GM19463 (cell line): ENCODE measurements at regions not wholly inside any gene's neighbourhood (a gene's known extent, or its start where the extent isn't known, plus 50 kb on each side); places are given as distances from the start of the nearest gene placed in this dataset.

ENCODE experiments used
- ATAC-seq: cut with Tn5 transposase; IDR thresholded peaks from one replicate; pipeline ENCODE4 v1.9.1; 2021; ENCODE audit warnings: mild to moderate bottlenecking, moderate library complexity; ENCODE audit not compliant: unreplicated experiment

DNA sequence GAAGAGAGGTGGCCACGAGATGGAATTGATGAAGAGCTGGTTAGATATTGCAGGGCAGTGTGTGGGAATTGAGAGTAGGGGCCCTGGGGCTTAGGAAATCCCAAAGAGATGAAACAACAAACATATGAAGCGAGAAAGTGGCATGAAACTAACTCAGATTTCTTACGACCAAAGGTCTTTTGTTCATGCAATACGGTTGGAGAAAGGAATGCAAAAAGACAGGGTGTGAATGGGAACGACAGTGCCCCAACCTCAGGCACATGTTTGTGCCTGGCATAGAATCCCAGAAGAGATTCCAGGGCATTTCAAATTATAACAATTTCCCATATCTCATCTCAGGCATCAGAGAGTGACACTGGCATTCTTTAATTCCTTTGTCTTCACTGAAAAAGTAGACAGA, 199.2 kb downstream of the ACTL7B start:
- no peak for ATAC-seq

DNA sequence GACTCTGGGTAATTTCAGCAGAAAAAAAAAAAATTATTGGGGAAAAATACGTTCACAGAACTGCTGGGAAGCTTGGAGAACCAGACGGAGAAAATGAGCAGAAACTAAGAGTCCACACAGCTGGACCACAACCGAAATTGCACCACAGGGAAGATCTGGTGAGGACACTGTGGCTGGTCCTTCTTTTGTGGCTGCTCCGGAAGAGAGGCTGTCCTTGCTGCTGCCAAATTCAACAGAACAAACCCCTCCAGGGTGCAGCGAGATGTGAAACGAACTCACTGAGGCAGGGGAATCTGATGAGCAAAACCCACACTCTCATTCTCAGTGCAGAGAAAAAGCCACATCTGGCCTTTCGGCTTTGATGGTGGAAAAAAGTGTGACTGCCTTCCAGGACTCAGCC, 200.0 kb downstream of the ACTL7B start:
- ATAC-seq: no peak

DNA sequence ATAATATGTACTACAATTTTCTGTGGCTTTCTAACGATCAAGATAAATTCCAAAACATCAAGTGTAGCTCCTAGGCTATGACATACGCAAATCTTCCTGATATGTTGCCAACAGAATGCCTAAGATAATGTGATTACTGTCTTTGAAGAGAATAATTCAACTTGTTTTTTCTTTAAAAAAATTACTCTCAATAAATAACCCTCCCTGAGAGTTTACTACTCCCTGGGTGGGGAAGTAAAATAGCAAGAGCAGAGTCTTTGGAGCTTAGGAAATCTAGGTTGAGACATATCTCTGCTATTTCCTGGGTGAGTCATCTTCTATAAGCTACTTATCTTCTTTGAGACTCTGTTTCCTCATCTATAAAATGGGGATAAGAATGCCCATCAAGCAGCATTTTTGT, 201.2 kb downstream of the ACTL7B start:
- ATAC-seq: no peak

DNA sequence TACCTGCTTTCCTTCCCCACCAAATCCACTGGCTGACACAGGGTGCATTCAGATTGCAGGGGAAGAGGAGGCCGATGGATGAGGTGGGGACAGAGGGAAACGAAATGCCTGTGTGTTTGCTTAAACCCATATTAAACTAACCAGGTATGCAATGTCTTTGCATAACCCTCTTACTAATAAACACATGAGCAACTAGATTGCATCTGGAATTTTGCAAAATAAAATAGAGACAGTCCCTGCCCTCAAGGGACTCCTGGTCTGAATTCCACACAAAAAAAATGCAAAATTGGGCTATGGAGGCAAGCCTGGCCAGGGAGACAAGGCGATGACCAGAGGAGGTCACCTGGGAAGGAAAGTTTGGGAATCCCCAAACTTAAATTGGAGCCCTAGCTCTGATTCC, 202.9 kb downstream of the ACTL7B start:
- no peak for ATAC-seq

GRCh38 chr9:108650826-108651225, 205.0 kb downstream of the ACTL7B start:
- no peak for ATAC-seq

GRCh38 chr9:108645520-108645919, 210.3 kb downstream of the ACTL7B start:
- ATAC-seq: no peak

- no peak for ATAC-seq
Observed at GRCh38 chr9:108643731-108644510, 211.9 kb downstream of the ACTL7B start.

- ATAC-seq: no peak
Observed at GRCh38 chr9:108642871-108643270, 212.9 kb downstream of the ACTL7B start.

DNA sequence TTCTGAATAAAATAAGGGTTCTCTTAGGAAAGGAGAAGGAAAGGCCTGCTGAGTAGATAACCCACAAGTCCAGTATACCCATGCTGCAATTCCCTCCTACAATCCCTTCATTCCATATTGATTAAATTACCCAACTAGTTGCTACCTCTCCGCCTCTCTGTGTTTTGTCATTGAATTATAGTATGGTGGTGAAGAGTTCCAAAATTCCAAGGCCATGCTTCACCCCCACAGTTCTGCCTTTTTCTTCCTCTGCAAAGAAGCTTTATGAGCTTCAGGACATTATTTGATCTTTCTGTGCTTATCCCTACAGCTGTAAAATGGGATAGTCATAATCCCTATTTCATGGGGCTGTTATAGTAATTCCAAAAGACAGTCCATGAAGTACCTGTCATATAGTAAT, 215.6 kb downstream of the ACTL7B start:
- ATAC-seq: no peak

DNA sequence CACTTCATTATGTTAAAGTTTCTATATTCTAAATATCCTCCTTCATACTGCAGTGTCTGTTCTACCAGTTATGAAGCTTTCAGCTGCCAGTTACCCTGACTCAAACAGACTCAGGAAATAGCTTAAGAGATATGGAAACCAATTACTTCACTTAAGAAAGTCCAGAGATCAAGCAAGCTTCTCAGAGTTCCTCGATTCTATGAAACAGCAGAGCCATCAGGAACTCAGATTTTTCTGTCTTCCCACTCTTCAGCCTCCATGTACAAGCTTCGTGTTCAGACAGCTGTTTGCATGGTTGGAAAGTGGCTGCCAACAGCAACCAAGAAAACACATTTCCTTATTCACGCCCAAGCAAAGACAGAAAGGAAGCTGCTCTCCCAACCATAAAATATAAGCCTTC, 216.1 kb downstream of the ACTL7B start:
- no peak for ATAC-seq

GRCh38 chr9:108639091-108639490, 216.7 kb downstream of the ACTL7B start:
- ATAC-seq: no peak

- no peak for ATAC-seq
Observed at GRCh38 chr9:108637340-108637739, 218.4 kb downstream of the ACTL7B start.

DNA sequence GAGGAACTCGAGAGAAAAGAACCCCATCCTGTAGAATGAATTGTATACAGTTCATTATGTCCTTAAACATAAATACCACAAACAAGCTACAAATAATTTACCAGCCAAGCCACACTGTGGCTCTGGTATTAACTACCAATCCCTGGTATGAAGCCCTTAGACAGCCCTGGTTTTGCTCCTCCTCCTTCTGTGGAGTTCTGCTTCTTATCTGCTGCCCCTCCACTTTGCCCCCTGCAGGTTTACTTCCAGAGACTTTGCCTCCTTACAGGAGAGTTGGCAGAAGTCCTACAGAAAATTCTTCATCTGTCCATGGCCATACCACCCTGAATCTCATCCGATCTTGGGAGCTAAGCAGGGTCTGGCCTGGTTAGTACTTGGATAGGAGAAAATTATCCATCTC, 219.8 kb downstream of the ACTL7B start:
- no peak for ATAC-seq

- no peak for ATAC-seq
Observed at GRCh38 chr9:108634672-108635462, 220.9 kb downstream of the ACTL7B start.

- ATAC-seq: no peak
Observed at GRCh38 chr9:108634204-108634603, 221.6 kb downstream of the ACTL7B start.

GRCh38 chr9:108631496-108632285, 224.1 kb downstream of the ACTL7B start:
- no peak for ATAC-seq

- no peak for ATAC-seq
Observed at GRCh38 chr9:108628316-108628715, 227.5 kb downstream of the ACTL7B start.

- no peak for ATAC-seq
Observed at GRCh38 chr9:108626743-108627142, 229.0 kb downstream of the ACTL7B start.

- no peak for ATAC-seq
Observed at GRCh38 chr9:108621991-108622855, 233.6 kb downstream of the ACTL7B start.

DNA sequence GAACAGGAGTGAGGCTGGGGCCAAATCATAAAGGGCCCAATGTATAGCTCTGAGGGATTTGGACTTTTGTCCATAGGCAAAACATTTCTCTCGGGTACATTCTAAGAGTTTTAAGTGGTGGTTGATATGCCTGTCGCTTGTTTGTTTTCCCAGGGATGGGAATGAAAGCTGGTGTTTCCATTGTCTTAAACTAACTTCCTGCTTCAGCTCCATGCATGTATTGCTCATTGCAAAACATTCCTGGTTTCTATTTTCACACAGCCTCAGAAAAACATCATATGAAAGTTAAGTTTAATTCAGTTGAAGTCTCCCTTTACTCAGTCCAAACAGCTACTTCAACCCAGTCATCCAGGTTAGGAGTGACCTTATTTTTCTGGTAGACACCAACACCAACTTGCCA, 235.0 kb downstream of the ACTL7B start:
- no peak for ATAC-seq
